BJ (cell line): ENCODE measurements at regions not wholly inside any gene's neighbourhood (a gene's known extent, or its start where the extent isn't known, plus 50 kb on each side); places are given as distances from the start of the nearest gene placed in this dataset.
"Not testable (repeated sequence)": the region's sequence is repeated elsewhere in the genome, so short reads cannot be mapped to it uniquely, and the experiment has no call there.

Experiments
- CTCF ChIA-PET: fragments of 350-600 bp; formaldehyde crosslinking; extraction: SDS; loops from one replicate; lab custom pipeline; 2021; ENCODE audit warnings: antibody characterized with exemption, inconsistent platforms; lab: Yijun Ruan, JAX
- POLR2A ChIA-PET: fragments of 300-600 bp; sonication (Branson Sonifier 250); formaldehyde crosslinking; extraction: SDS; loops from one replicate; lab custom pipeline; 2021; ENCODE audit warnings: antibody characterized with exemption; lab: Charles Lee
- DNase-seq: peaks from one replicate; pipeline ENCODE4 v3.0.0-alpha.2; 2011; ENCODE audit warnings: low read depth
- H3K27me3 ChIP-seq: 2 replicates; pipeline ENCODE4 v1.6.0; 2011; ENCODE audit warnings: low read length; ENCODE audit not compliant: control insufficient read depth, insufficient read depth
- H3K36me3 ChIP-seq: 2 replicates; pipeline ENCODE4 v1.5.1; 2011; ENCODE audit warnings: low read length; ENCODE audit not compliant: control insufficient read depth, insufficient read depth
- H3K4me3 ChIP-seq: 2 replicates; pipeline ENCODE4 v1.5.1; 2011; ENCODE audit warnings: low read depth, mild to moderate bottlenecking, control low read depth, low read length
- CTCF ChIP-seq: IDR thresholded peaks from 2 replicates; pipeline ENCODE4 v1.5.1; 2011; ENCODE audit warnings: low read depth, mild to moderate bottlenecking, control low read depth, inconsistent platforms, low read length, moderate library complexity; ENCODE audit not compliant: insufficient read depth

- H3K4me3 ChIP-seq: no peak overlapping the region
- ChIA-PET CTCF (no interaction called here), POLR2A (no interaction called here)
- no peak for DNase-seq
- H3K27me3 ChIP-seq: no peaks in the 10 kb centered on the region
- no peaks in the 10 kb centered on the region for H3K36me3 ChIP-seq
- no peak for TF ChIP-seq CTCF
These were observed 173.7 kb downstream of the KBTBD8 start for GRCh38 chr3:67171841-67172240.

- H3K36me3 ChIP-seq, H3K4me3 ChIP-seq, DNase-seq, CTCF ChIA-PET, POLR2A ChIA-PET, H3K27me3 ChIP-seq: not testable (repeated sequence)
These were observed 175.0 kb downstream of the KBTBD8 start for GRCh38 chr3:67173130-67173529.

GRCh38 chr3:67176396-67176795, 178.3 kb downstream of the KBTBD8 start:
- DNase-seq: no peak
- Histone ChIP-seq H3K4me3 (no peak overlapping the region), H3K36me3 (no peaks in the 10 kb centered on the region), H3K27me3 (no peaks in the 10 kb centered on the region)
- TF ChIP-seq CTCF: no peak
- ChIA-PET CTCF (no interaction called here), POLR2A (no interaction called here)

- Histone ChIP-seq H3K4me3 (no peak overlapping the region), H3K27me3 (no peaks in the 10 kb centered on the region), H3K36me3 (no peaks in the 10 kb centered on the region)
- no peak for DNase-seq
- ChIA-PET CTCF (interaction anchor here (0.7 kb wide), 1 partner anchor 463 kb away, joined by 3 read pairs; no protein-coding TSS in a partner anchor), POLR2A (no interaction called here)
- TF ChIP-seq CTCF: no peak
These were observed 194.4 kb downstream of the KBTBD8 start for GRCh38 chr3:67192466-67192865.

- H3K27me3 ChIP-seq: no peaks in the 10 kb centered on the region
- H3K4me3 ChIP-seq: no peak overlapping the region
- DNase-seq: no peak
- TF ChIP-seq CTCF: no peak
- ChIA-PET CTCF (no interaction called here), POLR2A (no interaction called here)
- H3K36me3 ChIP-seq: no peaks in the 10 kb centered on the region
These were observed 198.6 kb downstream of the KBTBD8 start for GRCh38 chr3:67196677-67197076.

- CTCF ChIA-PET: no interaction called here
- H3K27me3 ChIP-seq: no peaks in the 10 kb centered on the region
- DNase-seq: no peak
- no peak overlapping the region for H3K4me3 ChIP-seq
- POLR2A ChIA-PET: no interaction called here
- H3K36me3 ChIP-seq: no peaks in the 10 kb centered on the region
- TF ChIP-seq CTCF: no peak
These were observed 200.3 kb downstream of the KBTBD8 start for GRCh38 chr3:67198374-67198773.
